ENCODE measurements at regions not wholly inside any gene's neighbourhood (a gene's known extent, or its start where the extent isn't known, plus 50 kb on each side); places are given as distances from the start of the nearest gene placed in this dataset.

GRCh38 chrX:3177851-3178250 lies 136.6 kb downstream of the ARSF start:
- TF ChIP-seq ZNF114 (tag by site-specific recombination; IDR thresholded peaks at IDR 0.05) = no peak
- TF ChIP-seq CTCF (tag by site-specific recombination; IDR thresholded peaks at IDR 0.05) = no peak
- TF ChIP-seq ZFP41 (tag by site-specific recombination; IDR thresholded peaks at IDR 0.05; ENCODE audit: borderline replicate concordance) = no peak
- TF ChIP-seq PRDM6 (tag by site-specific recombination; IDR thresholded peaks at IDR 0.05) = no peak
- TF ChIP-seq YY1 (tag by site-specific recombination; IDR thresholded peaks at IDR 0.05) = no peak
- no peak for TF ChIP-seq REST (tag by site-specific recombination; IDR thresholded peaks at IDR 0.05)
- TF ChIP-seq ZNF138 (tag by site-specific recombination; IDR thresholded peaks at IDR 0.05; ENCODE audit: borderline replicate concordance) = no peak
- TF ChIP-seq ZNF175 (tag by site-specific recombination; IDR thresholded peaks at IDR 0.05) = no peak
- no peak for TF ChIP-seq ZSCAN5A (tag by site-specific recombination; IDR thresholded peaks at IDR 0.05)
- TF ChIP-seq HIC1 (tag by site-specific recombination; IDR thresholded peaks at IDR 0.05) = no peak

Measured in HEK293 (cell line).